HG02610 (cell line): ENCODE measurements at regions not wholly inside any gene's neighbourhood (a gene's known extent, or its start where the extent isn't known, plus 50 kb on each side); places are given as distances from the start of the nearest gene placed in this dataset.

Experiments used
- ATAC-seq: cut with Tn5 transposase; IDR thresholded peaks from one replicate; pipeline ENCODE4 v1.9.1; 2021; ENCODE audit warnings: mild to moderate bottlenecking, moderate library complexity; ENCODE audit not compliant: unreplicated experiment

- no peak for ATAC-seq
Observed at GRCh38 chr10:31647861-31648260, 280.8 kb downstream of the ARHGAP12 start.

- no peak for ATAC-seq
Observed at GRCh38 chr10:31646519-31646918, 282.1 kb downstream of the ARHGAP12 start.

GRCh38 chr10:31645786-31646185 is 282.8 kb downstream of the ARHGAP12 start:
- ATAC-seq = no peak

- no peak for ATAC-seq
Observed at GRCh38 chr10:31644931-31645633, 283.5 kb downstream of the ARHGAP12 start.

GRCh38 chr10:31642281-31642680 is 286.4 kb downstream of the ARHGAP12 start:
- no peak for ATAC-seq

- no peak for ATAC-seq
Observed at GRCh38 chr10:31635415-31636065, 293.1 kb downstream of the ARHGAP12 start.

DNA sequence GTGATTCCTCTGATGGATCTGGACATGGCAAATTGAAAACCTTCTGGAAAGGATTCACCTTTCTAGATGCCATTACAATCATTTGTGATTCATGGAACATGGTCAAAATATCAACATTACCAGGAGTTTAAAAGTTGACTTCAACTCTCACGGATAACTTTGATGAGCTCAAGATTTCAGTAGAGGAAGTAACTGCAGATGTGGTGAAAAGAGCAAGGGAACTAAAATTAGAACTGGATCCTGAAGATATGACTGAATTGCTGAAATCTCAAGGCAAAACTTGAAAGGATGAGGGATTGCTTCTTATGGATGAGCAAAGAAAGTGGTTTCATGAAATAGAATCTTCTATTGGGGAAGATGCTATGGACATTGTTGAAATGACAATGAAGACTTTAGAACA is 293.6 kb downstream of the ARHGAP12 start:
- ATAC-seq = no peak

- no peak for ATAC-seq
Observed at GRCh38 chr10:31630861-31631567, 297.6 kb downstream of the ARHGAP12 start.

DNA sequence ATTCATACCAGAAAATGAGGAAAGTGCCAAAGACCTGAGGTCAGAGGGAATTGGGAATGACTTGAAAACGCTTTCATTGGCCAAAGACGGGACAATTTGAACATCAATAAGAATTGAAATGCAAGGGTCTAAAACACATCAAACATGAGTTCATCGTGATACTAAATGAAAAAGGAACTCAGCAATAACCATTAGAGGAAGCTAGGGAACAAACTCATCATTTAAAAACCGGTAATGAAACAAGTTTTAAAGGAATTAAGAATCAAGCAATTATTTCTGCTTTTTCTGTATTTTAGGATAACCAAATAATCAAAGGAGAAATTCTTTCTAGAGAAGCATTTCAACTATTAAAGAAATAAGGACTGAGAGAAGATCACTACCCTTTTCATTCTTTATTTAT is 303.1 kb downstream of the ARHGAP12 start:
- no peak for ATAC-seq

DNA sequence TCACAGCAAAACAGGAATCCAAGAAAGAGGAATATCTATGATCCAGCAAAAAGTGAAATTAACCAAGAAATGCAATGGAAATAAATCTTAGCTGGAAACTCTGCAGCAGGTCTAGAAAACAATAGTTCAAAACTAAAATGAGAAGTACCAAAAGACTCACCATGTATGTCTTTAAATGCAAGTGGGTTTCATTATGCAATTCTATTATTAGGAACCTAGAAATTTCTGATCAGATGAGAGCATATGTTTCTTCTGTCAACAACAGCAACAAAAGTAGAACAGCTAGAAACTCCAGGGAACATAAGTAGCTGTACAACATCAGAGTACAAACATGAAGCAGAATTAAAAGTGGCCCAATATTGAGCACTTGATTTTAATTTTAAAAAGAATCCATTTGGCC is 304.0 kb downstream of the ARHGAP12 start:
- ATAC-seq = no peak

DNA sequence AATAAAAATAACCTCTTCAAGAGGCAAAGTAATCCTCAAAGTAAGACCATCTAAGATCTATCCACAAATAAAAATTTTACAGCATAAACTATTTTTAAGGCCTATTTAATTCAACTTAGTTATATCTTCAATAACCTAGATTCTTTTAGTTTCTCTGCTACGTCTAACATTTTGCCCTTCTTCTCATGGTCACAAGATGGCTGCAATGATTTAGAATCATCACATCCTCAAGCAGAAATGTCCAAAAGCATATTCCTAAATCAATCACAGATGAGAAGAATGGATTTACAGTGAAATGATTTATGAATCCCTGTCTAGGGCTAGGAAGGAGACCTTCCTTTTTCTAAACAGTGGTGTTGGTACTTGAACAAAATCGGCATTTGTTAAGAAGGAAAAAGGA is 304.7 kb downstream of the ARHGAP12 start:
- ATAC-seq = no peak

- no peak for ATAC-seq
Observed at GRCh38 chr10:31623466-31623865, 304.4 kb downstream of the ZEB1 start.

DNA sequence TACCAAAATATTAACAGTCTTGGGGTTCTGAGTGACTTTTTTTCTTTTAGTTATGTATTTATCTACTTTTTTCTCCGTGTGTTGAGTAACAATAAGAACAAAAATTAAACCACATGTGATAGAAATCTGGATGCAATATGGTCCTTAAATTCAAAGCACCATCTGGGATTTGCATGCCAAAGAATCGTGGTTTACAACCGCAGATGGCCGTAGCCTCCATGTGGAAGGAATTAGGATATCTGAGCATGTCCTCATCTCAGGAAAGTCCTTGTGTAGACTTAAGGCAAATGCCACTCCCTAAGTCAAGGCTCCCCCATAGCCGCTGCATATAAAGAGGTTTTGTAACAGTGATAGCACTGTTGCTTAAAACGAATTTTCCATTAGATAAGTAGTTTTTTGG is 304.0 kb downstream of the ZEB1 start:
- ATAC-seq = no peak

- ATAC-seq = no peak
Observed at GRCh38 chr10:31621733-31622132, 302.7 kb downstream of the ZEB1 start.

DNA sequence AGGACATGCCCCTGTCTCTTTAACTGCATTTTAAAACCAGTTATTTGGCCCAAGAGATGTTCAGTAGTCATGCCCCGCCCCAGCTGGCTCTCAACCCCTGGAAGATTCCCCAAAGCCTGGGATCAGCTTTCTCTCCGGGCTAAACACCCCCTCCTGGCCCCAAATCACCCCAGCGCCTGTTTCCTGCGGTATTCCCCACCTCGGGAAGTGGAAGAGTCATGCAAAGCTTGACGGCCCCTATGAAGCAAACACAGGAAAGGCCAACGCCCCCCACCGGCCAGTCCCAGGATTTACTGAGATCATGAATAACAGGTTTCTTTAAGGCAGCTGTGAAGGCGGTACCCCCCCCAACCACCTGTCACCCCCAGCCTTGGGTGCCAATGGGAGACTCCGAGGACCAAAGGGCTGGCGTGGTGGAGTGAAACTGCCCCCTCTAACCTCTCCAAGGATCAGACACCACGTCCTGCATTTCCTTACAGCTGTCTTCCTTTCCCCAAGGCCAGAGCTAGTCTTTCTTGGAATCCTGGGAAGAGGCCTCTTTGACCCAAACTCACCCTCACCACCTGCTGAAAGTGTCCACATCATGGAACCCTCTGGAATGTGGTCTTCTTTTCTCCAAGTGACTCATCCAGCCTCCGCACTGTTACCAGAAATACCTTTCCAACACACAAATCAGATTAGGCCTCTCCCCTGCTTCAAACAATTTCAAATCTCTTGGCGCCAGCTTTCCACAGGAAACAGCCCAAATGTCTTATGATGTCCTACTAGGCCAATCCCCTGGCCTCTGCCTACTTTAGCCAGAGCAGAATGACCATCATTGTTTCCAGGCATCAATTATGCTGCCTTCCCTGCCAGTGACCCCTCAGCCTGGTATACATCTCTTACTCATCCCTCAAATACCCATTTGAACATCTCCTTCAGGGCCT is 301.5 kb downstream of the ZEB1 start:
- ATAC-seq = no peak

DNA sequence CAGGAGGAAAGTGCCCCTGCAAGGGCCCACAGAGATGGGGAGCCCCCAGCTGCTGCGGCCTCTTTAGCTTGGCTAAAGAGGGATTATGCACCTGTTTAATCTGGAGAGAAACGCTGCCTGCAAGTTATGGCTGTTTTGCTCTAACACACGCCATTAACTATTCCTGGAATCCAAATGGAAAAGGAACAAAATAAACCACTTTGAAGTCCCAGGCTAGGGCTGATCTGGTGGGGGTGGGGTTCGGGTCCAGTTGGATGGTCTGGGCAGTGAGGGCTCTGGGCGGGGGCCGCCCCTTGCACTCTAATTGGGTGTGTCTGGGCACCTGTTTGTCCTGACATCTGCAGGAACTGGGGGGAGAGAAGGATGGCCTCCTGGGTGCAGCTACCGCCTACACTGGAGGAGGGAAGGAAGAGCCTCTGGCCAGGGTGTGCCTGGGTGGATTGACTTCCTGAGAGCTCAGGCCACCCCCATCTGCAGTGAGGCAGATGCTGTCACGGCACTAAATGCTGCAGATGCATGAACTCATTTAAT is 300.6 kb downstream of the ZEB1 start:
- ATAC-seq = no peak

DNA sequence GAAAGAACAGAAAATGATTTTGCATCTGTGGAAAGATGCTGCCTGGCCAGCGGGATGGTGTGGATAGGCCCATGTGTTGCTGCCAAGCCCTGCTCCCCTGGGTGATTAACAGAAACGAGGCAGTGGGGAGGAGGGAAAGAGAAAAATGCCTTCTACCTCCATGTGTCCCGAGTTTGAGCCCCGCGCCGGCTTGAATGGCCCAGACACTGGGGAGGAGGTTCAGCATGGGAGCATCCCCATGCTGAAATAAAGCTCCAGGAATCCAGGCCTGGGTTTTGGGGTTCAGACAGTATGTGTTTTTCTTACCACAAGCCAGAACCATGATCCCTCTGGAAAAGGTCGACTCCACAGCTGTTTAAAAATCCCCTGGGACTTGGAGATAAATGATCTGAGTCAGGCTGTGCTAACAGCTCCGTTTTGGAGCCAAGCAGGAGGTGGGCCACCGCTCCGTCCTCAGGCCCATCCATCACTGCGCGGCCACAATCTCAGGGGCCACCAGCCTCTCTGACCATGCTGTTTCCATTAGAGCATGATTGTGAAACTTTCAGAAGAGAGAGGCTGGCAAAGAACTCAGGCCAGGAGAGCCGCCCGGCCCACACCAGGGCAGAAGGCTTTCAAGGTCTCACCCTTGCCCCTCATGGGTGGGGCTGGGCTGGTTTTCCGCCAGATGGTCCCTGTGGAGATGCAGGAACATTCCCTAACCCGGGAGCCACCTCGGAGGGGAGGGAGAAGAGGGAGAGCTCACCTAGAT is 299.7 kb downstream of the ZEB1 start:
- no peak for ATAC-seq

GRCh38 chr10:31617757-31618156 is 298.7 kb downstream of the ZEB1 start:
- no peak for ATAC-seq

- no peak for ATAC-seq
Observed at GRCh38 chr10:31617133-31617532, 298.1 kb downstream of the ZEB1 start.

DNA sequence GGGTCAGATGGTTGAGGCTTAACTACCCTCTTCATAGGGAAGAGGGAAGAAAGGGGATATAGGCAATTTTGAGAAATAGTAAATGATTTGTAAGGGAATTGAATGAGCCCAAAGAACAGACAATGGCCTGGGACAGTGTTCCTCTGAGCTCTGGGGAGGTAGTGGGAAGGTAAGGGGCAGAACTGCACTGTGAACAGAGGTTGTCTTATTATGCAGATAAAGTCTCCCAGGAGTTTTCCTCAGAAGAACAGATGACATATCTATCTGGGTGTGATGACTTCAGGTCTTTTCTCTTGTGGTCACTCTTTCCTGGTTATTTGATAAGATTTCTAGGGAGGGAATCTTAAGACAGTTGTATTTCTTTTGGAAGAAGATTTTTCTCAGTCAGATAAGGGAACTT is 296.1 kb downstream of the ZEB1 start:
- ATAC-seq = no peak
